ENCODE measurements at regions not wholly inside any gene's neighbourhood (a gene's known extent, or its start where the extent isn't known, plus 50 kb on each side); places are given as distances from the start of the nearest gene placed in this dataset.

GRCh38 chr1:114314098-114314497, 160.4 kb upstream of the SYT6 start:
- POLR2A ChIA-PET = no interaction called here
- Mint-ChIP-seq H3K4me3 (ENCODE audit: unreplicated experiment) (no peak overlapping the region), H3K27ac (ENCODE audit: low read depth, unreplicated experiment) (no peak overlapping the region), H3K9me3 (ENCODE audit: unreplicated experiment) (peaks cover 7% of the 10 kb centered on the region), H3K27me3 (ENCODE audit: insufficient read depth, unreplicated experiment) (no peaks in the 10 kb centered on the region), H3K36me3 (ENCODE audit: insufficient read depth, unreplicated experiment) (no peaks in the 10 kb centered on the region), H3K4me1 (ENCODE audit: insufficient read depth, unreplicated experiment) (no peaks in the 10 kb centered on the region)
- TF ChIP-seq, protein P1, sequence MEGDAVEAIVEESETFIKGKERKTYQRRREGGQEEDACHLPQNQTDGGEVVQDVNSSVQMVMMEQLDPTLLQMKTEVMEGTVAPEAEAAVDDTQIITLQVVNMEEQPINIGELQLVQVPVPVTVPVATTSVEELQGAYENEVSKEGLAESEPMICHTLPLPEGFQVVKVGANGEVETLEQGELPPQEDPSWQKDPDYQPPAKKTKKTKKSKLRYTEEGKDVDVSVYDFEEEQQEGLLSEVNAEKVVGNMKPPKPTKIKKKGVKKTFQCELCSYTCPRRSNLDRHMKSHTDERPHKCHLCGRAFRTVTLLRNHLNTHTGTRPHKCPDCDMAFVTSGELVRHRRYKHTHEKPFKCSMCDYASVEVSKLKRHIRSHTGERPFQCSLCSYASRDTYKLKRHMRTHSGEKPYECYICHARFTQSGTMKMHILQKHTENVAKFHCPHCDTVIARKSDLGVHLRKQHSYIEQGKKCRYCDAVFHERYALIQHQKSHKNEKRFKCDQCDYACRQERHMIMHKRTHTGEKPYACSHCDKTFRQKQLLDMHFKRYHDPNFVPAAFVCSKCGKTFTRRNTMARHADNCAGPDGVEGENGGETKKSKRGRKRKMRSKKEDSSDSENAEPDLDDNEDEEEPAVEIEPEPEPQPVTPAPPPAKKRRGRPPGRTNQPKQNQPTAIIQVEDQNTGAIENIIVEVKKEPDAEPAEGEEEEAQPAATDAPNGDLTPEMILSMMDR (IDR thresholded peaks at IDR 0.05; ENCODE audit: unreplicated experiment) = no peak
- CTCF ChIA-PET = no interaction called here
- intact Hi-C loops (cut with micrococcal nuclease) = no loop called here
- no TSS peak for BruUV-seq (replicated peaks)
- no peak for DNase-seq (ENCODE audit: unreplicated experiment)

DNA sequence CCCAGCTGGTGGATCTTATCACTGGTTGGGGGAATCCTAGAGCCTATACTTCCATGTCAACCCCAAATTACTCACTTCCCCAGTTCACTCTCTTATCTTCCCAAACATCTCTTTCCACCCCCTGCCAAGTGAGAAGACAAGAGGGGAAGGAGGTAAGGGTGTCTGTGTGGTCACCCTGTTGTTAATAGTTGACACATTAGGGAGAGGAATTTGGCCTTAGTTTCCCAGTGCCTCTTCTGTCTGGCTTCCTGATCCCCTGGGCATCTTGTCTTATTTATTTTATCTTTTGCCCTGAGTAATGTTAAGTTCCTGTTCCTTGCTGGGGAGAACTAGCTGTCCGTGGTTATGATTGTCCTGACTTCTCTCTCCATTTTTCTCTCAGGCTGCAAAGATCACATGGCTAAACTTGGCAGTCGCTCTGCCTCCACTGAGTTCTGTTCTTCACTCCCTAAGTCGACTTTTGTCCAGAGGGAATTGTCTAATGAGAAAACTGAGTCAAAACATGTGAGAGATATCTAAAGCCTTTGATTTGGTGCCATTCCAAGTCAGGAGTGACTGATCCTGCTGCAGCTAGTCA, 157.1 kb upstream of the SYT6 start:
- TF ChIP-seq, protein P1 (IDR thresholded peaks at IDR 0.05; ENCODE audit: unreplicated experiment) = no peak
- ChIA-PET CTCF (no interaction called here), POLR2A (no interaction called here)
- peaks cover 18% of the 10 kb centered on the region for H3K27me3 Mint-ChIP-seq (ENCODE audit: insufficient read depth, unreplicated experiment)
- no peaks in the 10 kb centered on the region for H3K4me1 Mint-ChIP-seq (ENCODE audit: insufficient read depth, unreplicated experiment)
- no peaks in the 10 kb centered on the region for H3K36me3 Mint-ChIP-seq (ENCODE audit: insufficient read depth, unreplicated experiment)
- intact Hi-C loops (cut with micrococcal nuclease) = no loop called here
- no peak overlapping the region for H3K4me3 Mint-ChIP-seq (ENCODE audit: unreplicated experiment)
- no peak overlapping the region for H3K27ac Mint-ChIP-seq (ENCODE audit: low read depth, unreplicated experiment)
- BruUV-seq (replicated peaks) = no TSS peak
- DNase-seq (ENCODE audit: unreplicated experiment) = no peak
- H3K9me3 Mint-ChIP-seq (ENCODE audit: unreplicated experiment) = peaks cover 7% of the 10 kb centered on the region

DNA sequence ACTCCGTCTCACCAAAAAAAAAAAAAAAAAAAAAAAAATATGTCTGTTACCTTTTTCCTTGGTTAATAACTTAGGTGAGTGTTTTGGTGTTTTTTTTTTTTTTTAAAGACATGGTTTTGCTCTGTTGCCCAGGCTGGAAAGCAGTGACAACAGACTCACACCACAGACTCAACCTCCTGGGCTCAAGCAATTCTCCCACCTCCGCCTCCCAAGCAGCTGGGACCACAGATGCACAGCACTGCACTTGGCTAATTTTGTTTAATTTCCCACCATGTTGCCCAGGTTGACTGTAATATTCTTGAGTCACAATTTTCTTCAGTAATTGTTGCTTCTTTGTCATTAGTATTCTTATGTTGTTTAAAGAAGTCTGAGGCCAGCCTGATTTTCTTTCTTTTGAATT, 149.2 kb upstream of the SYT6 start:
- H3K27ac Mint-ChIP-seq (ENCODE audit: low read depth, unreplicated experiment) = no peak overlapping the region
- no peak for DNase-seq (ENCODE audit: unreplicated experiment)
- no peaks in the 10 kb centered on the region for H3K36me3 Mint-ChIP-seq (ENCODE audit: insufficient read depth, unreplicated experiment)
- intact Hi-C loops (cut with micrococcal nuclease) = no loop called here
- BruUV-seq (replicated peaks) = no TSS peak
- no peaks in the 10 kb centered on the region for H3K4me1 Mint-ChIP-seq (ENCODE audit: insufficient read depth, unreplicated experiment)
- H3K4me3 Mint-ChIP-seq (ENCODE audit: unreplicated experiment) = no peak overlapping the region
- H3K27me3 Mint-ChIP-seq (ENCODE audit: insufficient read depth, unreplicated experiment) = peaks cover 49% of the 10 kb centered on the region
- no peaks in the 10 kb centered on the region for H3K9me3 Mint-ChIP-seq (ENCODE audit: unreplicated experiment)
- TF ChIP-seq, protein P1 (IDR thresholded peaks at IDR 0.05; ENCODE audit: unreplicated experiment) = no peak
- ChIA-PET POLR2A (no interaction called here), CTCF (no interaction called here)

DNA sequence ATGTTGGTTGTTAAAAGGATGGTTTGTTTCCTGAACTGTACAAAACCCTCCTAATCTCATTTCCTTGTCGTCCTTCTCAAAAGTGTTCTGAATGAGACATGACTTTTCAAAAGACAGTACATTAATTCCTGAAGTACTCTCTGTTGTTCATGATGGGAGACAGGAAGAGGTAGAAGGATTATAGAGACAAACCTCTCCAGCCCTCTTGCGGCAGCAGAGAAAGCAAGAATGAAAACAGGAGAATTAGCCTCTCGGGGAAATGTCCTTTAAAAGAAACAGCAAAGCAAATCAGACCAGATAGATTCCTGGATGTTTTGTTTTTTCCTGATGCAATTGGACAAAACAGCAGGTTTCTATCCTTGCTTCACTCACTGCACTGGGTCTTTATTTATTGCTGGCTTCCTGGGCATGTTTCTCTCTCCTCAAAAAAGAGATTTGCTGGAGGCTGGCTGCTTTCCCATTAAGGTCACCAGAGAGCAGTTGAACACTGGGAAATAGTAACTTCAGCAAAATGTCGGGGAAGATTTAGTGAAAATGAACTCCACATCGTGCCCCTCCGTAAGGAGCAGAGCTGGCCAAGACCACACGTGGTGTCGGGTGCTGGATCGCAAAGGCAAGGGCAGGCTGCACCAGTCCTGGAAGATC, 145.8 kb upstream of the SYT6 start:
- Mint-ChIP-seq H3K36me3 (ENCODE audit: insufficient read depth, unreplicated experiment) (no peaks in the 10 kb centered on the region), H3K4me1 (ENCODE audit: insufficient read depth, unreplicated experiment) (no peaks in the 10 kb centered on the region), H3K27ac (ENCODE audit: low read depth, unreplicated experiment) (no peak overlapping the region), H3K9me3 (ENCODE audit: unreplicated experiment) (no peaks in the 10 kb centered on the region), H3K27me3 (ENCODE audit: insufficient read depth, unreplicated experiment) (peaks cover 34% of the 10 kb centered on the region), H3K4me3 (ENCODE audit: unreplicated experiment) (no peak overlapping the region)
- POLR2A ChIA-PET = no interaction called here
- TF ChIP-seq, protein P1 (IDR thresholded peaks at IDR 0.05; ENCODE audit: unreplicated experiment) = no peak
- intact Hi-C loops (cut with micrococcal nuclease) = no loop called here
- no TSS peak for BruUV-seq (replicated peaks)
- no peak for DNase-seq (ENCODE audit: unreplicated experiment)
- CTCF ChIA-PET = interaction anchor here (0.6 to 1.2 kb wide), 2 partner anchors 17 to 369 kb away, joined by 3 to 4 read pairs; no protein-coding TSS in a partner anchor

All from MCF 10A (cell line).